Spleen (tissue), 11 donors: ENCODE measurements at regions not wholly inside any gene's neighbourhood (a gene's known extent, or its start where the extent isn't known, plus 50 kb on each side); places are given as distances from the start of the nearest gene placed in this dataset.

Source experiments
- DNase-seq: peaks from one replicate; pipeline ENCODE4 v3.0.0-alpha.2; 2020
- H3K27ac ChIP-seq, 8 donors: fragments of 200-600 bp; sonication (generic) in 7 of 8; 1 replicate in 4 of 8; 2 replicates in 4 of 8; pipeline versions ENCODE4 v1.5.0 to v1.8.0; 2016 to 2021; ENCODE audit warnings: inconsistent platforms in 4 of 8, mild to moderate bottlenecking in 4 of 8, moderate library complexity in 1 of 8
- H3K27me3 ChIP-seq, 7 donors: fragments of 200-600 bp; sonication (generic) in 6 of 7; replicated peaks in 1 of 7; 1 replicate in 4 of 7; 2 replicates in 3 of 7; pipeline versions ENCODE4 v1.5.0 to v1.8.0; 2016 to 2021; ENCODE audit warnings: inconsistent platforms in 3 of 7, mild to moderate bottlenecking in 1 of 7
- H3K36me3 ChIP-seq, 6 donors: fragments of 200-600 bp; sonication (generic) in 5 of 6; 1 replicate in 4 of 6; 2 replicates in 2 of 6; pipeline versions ENCODE4 v1.5.0 to v1.8.0; 2016 to 2021; ENCODE audit warnings: inconsistent platforms in 2 of 6
- H3K4me1 ChIP-seq, 6 donors: fragments of 200-600 bp; sonication (generic) in 5 of 6; 1 replicate in 3 of 6; 2 replicates in 3 of 6; pipeline versions ENCODE4 v1.5.0 to v1.8.0; 2016 to 2021; ENCODE audit warnings: inconsistent platforms in 3 of 6
- H3K4me3 ChIP-seq, 8 donors: fragments of 200-600 bp; sonication (generic) in 7 of 8; 1 replicate in 4 of 8; 2 replicates in 4 of 8; pipeline versions ENCODE4 v1.5.0 to v1.8.0; 2016 to 2021; ENCODE audit warnings: inconsistent platforms in 4 of 8, mild to moderate bottlenecking in 4 of 8, moderate library complexity in 2 of 8
- H3K9me3 ChIP-seq, 8 donors: fragments of 200-600 bp; sonication (generic) in 7 of 8; 1 replicate in 4 of 8; 2 replicates in 4 of 8; pipeline versions ENCODE4 v1.5.0 to v1.8.0; 2016 to 2021; ENCODE audit warnings: inconsistent platforms in 4 of 8
- POLR2A ChIP-seq, 3 donors: fragments of 450-650 bp; IDR thresholded peaks; one replicate each; pipeline ENCODE4 v1.5.1; 2017; ENCODE audit warnings: antibody characterized with exemption in 3 of 3, mild to moderate bottlenecking in 1 of 3
- POLR2AphosphoS5 ChIP-seq, 3 donors: sonication (generic); formaldehyde crosslinking; IDR thresholded peaks; one replicate each; pipeline ENCODE4 v1.5.1; 2017; ENCODE audit warnings: antibody characterized with exemption in 3 of 3
- WGBS, 5 donors: extraction: QIAGEN DNeasy Blood & Tissue Kit in 3 of 5; methylation state at CpG; one replicate each; pipeline versions ENCODE4 v1.1.5 to v1.1.7; 2013 to 2018; 5-methylcytosine and 5-hydroxymethylcytosine counted together
- intact Hi-C: fragments of 100-400 bp; cut with DNase I; formaldehyde crosslinking; loops from one replicate; pipeline ENCODE4 v1.15.0; 2023; ENCODE audit warnings: low total_unique reads
- TF ChIP-seq, protein P1 (sequence below), 11 experiments: fragments of 200-600 bp in 7 of 11; fragments of 450-650 bp in 4 of 11; sonication (generic) in 4 of 11; IDR thresholded peaks in 8 of 11; conservative IDR thresholded peaks in 3 of 11; 1 replicate in 7 of 11; 2 replicates in 4 of 11; pipeline versions ENCODE4 v1.4.0 to v1.8.0; 2016 to 2021; ENCODE audit warnings: antibody characterized with exemption in 11 of 11, inconsistent platforms in 4 of 11, mild to moderate bottlenecking in 1 of 11
- donor health status: healthy with polysubstance abuse.
- donor health status: DM: no; HTN: no; CAD: no; lungs with moderate emphysema.
- donor health status: DM: no; HTN: no; CAD: no.
- donor health status: Bipolar disorder and iron deficiency.
- donor health status: healthy.
- donor health status: DM: no; HTN: no; CAD: no.
- donor health status: DM: yes; HTN: yes; CAD: no.

DNA sequence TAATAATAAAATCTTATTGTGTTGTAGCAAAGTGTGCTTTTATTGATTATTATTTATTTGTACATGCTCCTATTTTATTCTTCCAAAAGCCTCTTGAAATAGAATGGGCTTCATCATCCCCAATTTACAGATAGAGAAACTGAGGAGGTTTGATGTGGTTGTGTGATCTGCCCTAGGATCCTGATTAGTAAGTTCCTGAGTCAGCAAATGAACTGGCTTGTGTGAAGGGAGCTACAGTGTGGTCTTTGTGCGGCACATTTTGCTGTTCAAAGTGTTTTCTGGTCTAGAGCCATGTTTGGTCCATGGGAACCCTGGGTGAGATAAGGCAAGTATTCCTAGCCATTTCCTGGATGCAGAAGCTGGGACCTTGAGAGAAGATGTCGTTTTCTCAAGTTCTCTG, 326.9 kb downstream of the MEIS1 start:
- Histone ChIP-seq H3K27ac (no peak overlapping the region), H3K27me3 (no peaks in the 10 kb centered on the region), H3K4me3 (no peak overlapping the region), H3K9me3 (peaks cover 0 to 11% (median 2%) of the 10 kb centered on the region in 8 donors), H3K36me3 (no peaks in the 10 kb centered on the region), H3K4me1 (no peaks in the 10 kb centered on the region)
- no peak for TF ChIP-seq POLR2AphosphoS5 (IDR thresholded peaks at IDR 0.05)
- TF ChIP-seq POLR2A (IDR thresholded peaks at IDR 0.05): no peak
- TF ChIP-seq, protein P1, sequence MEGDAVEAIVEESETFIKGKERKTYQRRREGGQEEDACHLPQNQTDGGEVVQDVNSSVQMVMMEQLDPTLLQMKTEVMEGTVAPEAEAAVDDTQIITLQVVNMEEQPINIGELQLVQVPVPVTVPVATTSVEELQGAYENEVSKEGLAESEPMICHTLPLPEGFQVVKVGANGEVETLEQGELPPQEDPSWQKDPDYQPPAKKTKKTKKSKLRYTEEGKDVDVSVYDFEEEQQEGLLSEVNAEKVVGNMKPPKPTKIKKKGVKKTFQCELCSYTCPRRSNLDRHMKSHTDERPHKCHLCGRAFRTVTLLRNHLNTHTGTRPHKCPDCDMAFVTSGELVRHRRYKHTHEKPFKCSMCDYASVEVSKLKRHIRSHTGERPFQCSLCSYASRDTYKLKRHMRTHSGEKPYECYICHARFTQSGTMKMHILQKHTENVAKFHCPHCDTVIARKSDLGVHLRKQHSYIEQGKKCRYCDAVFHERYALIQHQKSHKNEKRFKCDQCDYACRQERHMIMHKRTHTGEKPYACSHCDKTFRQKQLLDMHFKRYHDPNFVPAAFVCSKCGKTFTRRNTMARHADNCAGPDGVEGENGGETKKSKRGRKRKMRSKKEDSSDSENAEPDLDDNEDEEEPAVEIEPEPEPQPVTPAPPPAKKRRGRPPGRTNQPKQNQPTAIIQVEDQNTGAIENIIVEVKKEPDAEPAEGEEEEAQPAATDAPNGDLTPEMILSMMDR (IDR thresholded peaks at IDR 0.05 in 8 of 11, conservative IDR thresholded peaks at IDR 0.05 in 3 of 11): no peak
- DNase-seq: no peak
- intact Hi-C loops: no loop called here
- 74 to 83% (median 78%) methylated on average over 2 of the region's 2 CpGs for WGBS, 5 donors

DNA sequence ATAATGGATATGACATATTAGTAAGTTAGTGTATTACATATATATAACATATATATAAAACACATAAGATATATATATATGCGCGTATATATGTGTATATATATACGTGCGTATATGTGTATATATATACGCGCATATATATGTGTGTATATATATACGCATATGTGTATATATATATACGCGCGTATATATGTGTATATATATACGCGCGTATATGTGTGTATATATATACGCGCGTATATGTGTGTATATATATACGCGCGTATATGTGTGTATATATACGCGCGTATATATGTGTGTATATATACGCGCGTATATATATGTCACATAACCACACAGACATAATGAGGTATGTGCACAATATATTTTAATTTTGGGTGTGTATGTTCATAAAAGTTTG, 327.8 kb downstream of the MEIS1 start:
- Histone ChIP-seq H3K4me3 (no peak overlapping the region), H3K9me3 (peaks cover 0 to 5% (median 0%) of the 10 kb centered on the region in 8 donors), H3K4me1 (no peaks in the 10 kb centered on the region), H3K36me3 (no peaks in the 10 kb centered on the region), H3K27ac (no peak overlapping the region), H3K27me3 (no peaks in the 10 kb centered on the region)
- no peak for TF ChIP-seq POLR2A (IDR thresholded peaks at IDR 0.05)
- TF ChIP-seq POLR2AphosphoS5 (IDR thresholded peaks at IDR 0.05): no peak
- TF ChIP-seq, protein P1 (IDR thresholded peaks at IDR 0.05 in 8 of 11, conservative IDR thresholded peaks at IDR 0.05 in 3 of 11): no peak
- WGBS, 5 donors: 79 to 95% (median 87%) methylated on average over 25 of the region's 25 CpGs
- DNase-seq: no peak
- intact Hi-C loops: no loop called here

DNA sequence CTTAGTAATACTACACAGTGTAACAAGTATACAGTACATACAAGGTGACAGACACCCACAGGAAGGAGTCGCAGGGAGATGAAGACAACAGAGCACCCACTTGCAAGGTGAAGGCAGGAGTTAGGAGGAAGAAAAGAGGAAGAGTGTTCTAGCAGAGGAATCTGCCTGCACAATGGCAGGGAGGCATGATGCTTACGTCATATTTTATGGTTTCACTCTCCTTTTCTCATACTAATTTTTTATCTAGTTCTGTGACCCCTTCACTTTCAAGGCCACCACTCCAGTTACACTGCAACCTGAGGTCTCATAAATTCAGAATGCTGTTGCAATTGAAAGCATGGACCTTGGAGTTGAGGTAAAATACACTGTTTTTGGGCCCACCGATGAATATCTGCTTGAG, 331.7 kb downstream of the MEIS1 start:
- Histone ChIP-seq H3K4me1 (no peaks in the 10 kb centered on the region), H3K4me3 (no peak overlapping the region), H3K9me3 (no peaks in the 10 kb centered on the region), H3K36me3 (no peaks in the 10 kb centered on the region), H3K27ac (no peak overlapping the region), H3K27me3 (no peaks in the 10 kb centered on the region)
- WGBS, 5 donors: 84 to 97% (median 91%) methylated on average over 3 of the region's 3 CpGs
- intact Hi-C loops: no loop called here
- DNase-seq: no peak
- TF ChIP-seq POLR2A (IDR thresholded peaks at IDR 0.05) (no peak), POLR2AphosphoS5 (IDR thresholded peaks at IDR 0.05) (no peak)
- TF ChIP-seq, protein P1 (IDR thresholded peaks at IDR 0.05 in 8 of 11, conservative IDR thresholded peaks at IDR 0.05 in 3 of 11): no peak

DNA sequence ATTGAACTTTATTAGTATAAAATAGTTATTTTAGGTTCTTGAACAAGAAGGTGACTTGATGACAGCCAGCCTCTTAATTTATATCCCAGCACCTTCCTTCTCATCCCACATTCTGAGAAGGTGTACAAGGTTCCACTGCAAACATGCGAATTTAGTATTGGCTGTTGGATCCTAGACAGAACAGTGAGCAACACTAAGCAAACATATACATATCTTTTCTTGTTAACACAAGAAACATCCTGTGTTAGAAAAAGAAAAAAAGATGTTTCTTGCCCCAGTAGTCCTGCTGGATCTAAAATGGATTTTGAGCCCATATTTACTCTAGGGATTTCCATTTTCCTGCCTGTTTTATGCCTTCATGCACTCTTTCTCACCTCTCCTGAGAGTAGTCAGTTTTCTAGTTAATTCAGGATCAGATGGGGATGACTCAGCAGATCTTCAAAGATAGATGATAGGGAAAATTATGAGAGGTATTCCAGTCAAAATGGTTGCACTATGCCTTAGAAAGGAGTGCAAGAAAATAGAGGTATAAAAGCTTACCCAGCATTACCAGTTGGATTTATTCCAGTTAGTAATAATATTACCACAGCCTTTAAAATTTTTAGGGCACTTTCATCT, 336.5 kb downstream of the MEIS1 start:
- WGBS, 5 donors: 60 to 90% (median 79%) methylated on average over 1 of the region's 1 CpG
- TF ChIP-seq POLR2A (IDR thresholded peaks at IDR 0.05): no peak
- TF ChIP-seq POLR2AphosphoS5 (IDR thresholded peaks at IDR 0.05): no peak
- TF ChIP-seq, protein P1 (IDR thresholded peaks at IDR 0.05 in 8 of 11, conservative IDR thresholded peaks at IDR 0.05 in 3 of 11): no peak
- DNase-seq: no peak
- Histone ChIP-seq H3K36me3 (no peaks in the 10 kb centered on the region), H3K9me3 (no peaks in the 10 kb centered on the region), H3K27me3 (no peaks in the 10 kb centered on the region), H3K27ac (no peak overlapping the region), H3K4me1 (no peaks in the 10 kb centered on the region), H3K4me3 (no peak overlapping the region)
- intact Hi-C loops: no loop called here
